ENCODE measurements at regions not wholly inside any gene's neighbourhood (a gene's known extent, or its start where the extent isn't known, plus 50 kb on each side); places are given as distances from the start of the nearest gene placed in this dataset.

GRCh38 chr18:11518788-11519685, 90.4 kb upstream of the SLC35G4 start:
- ChIA-PET CTCF (ENCODE audit: partially characterized antibody) (interaction anchor here (0.7 to 1.7 kb wide), 6 partner anchors 13 to 68 kb away, joined by 3 to 4 read pairs (median 4); no protein-coding TSS in a partner anchor), POLR2A (ENCODE audit: partially characterized antibody) (no interaction called here)
- H3K4me3 ChIP-seq (ENCODE audit: low read length in 2 of 2): no peak overlapping the region
- H3K9me3 ChIP-seq (ENCODE audit: control insufficient read depth in 1 of 2, low read length in 2 of 2): no peaks in the 10 kb centered on the region
- H3K27me3 ChIP-seq (ENCODE audit: insufficient read depth, low read length): no peaks in the 10 kb centered on the region
- no peaks in the 10 kb centered on the region for H3K36me3 ChIP-seq (ENCODE audit: insufficient read depth, low read length)
- H3K9me3 Mint-ChIP-seq: no peaks in the 10 kb centered on the region
- no peaks in the 10 kb centered on the region for H3K36me3 Mint-ChIP-seq
- no peak overlapping the region for H3K27ac ChIP-seq (ENCODE audit: low read depth, low read length)
- intact Hi-C loops (cut with micrococcal nuclease): no loop called here
- no peak overlapping the region for H3K27ac Mint-ChIP-seq
- no peaks in the 10 kb centered on the region for H3K4me1 Mint-ChIP-seq
- H3K27me3 Mint-ChIP-seq: peaks cover 4 to 6% of the 10 kb centered on the region in 2 donors
- peak in 3 of 5 donors; percentile 5 to 10 (median 7) for DNase-seq
- H3K4me3 Mint-ChIP-seq: no peak overlapping the region
- H3K4me1 ChIP-seq (ENCODE audit: insufficient read depth, low read length): no peaks in the 10 kb centered on the region

GRCh38 chr18:11517704-11518103, 91.7 kb upstream of the SLC35G4 start:
- H3K9me3 ChIP-seq (ENCODE audit: control insufficient read depth in 1 of 2, low read length in 2 of 2): no peaks in the 10 kb centered on the region
- DNase-seq: no peak
- no peak overlapping the region for H3K27ac ChIP-seq (ENCODE audit: low read depth, low read length)
- no peak overlapping the region for H3K4me3 ChIP-seq (ENCODE audit: low read length in 2 of 2)
- Mint-ChIP-seq H3K27ac (no peak overlapping the region), H3K36me3 (no peaks in the 10 kb centered on the region), H3K27me3 (peaks cover 1 to 4% of the 10 kb centered on the region in 2 donors), H3K4me3 (no peak overlapping the region), H3K4me1 (no peaks in the 10 kb centered on the region), H3K9me3 (no peaks in the 10 kb centered on the region)
- POLR2A ChIA-PET (ENCODE audit: partially characterized antibody): no interaction called here
- H3K27me3 ChIP-seq (ENCODE audit: insufficient read depth, low read length): no peaks in the 10 kb centered on the region
- intact Hi-C loops (cut with micrococcal nuclease): no loop called here
- CTCF ChIA-PET (ENCODE audit: partially characterized antibody): interaction anchor here (1.0 to 1.7 kb wide), 2 partner anchors 63 to 69 kb away, joined by 4 read pairs; no protein-coding TSS in a partner anchor
- no peaks in the 10 kb centered on the region for H3K4me1 ChIP-seq (ENCODE audit: insufficient read depth, low read length)
- H3K36me3 ChIP-seq (ENCODE audit: insufficient read depth, low read length): no peaks in the 10 kb centered on the region

GRCh38 chr18:11516751-11517503, 92.5 kb upstream of the SLC35G4 start:
- no peak overlapping the region for H3K27ac ChIP-seq (ENCODE audit: low read depth, low read length)
- H3K27me3 ChIP-seq (ENCODE audit: insufficient read depth, low read length): no peaks in the 10 kb centered on the region
- CTCF ChIA-PET (ENCODE audit: partially characterized antibody): no interaction called here
- no peak overlapping the region for H3K27ac Mint-ChIP-seq
- H3K4me3 Mint-ChIP-seq: no peak overlapping the region
- H3K4me1 ChIP-seq (ENCODE audit: insufficient read depth, low read length): no peaks in the 10 kb centered on the region
- H3K36me3 ChIP-seq (ENCODE audit: insufficient read depth, low read length): no peaks in the 10 kb centered on the region
- H3K36me3 Mint-ChIP-seq: no peaks in the 10 kb centered on the region
- H3K9me3 Mint-ChIP-seq: no peaks in the 10 kb centered on the region
- POLR2A ChIA-PET (ENCODE audit: partially characterized antibody): no interaction called here
- no peaks in the 10 kb centered on the region for H3K9me3 ChIP-seq (ENCODE audit: control insufficient read depth in 1 of 2, low read length in 2 of 2)
- H3K27me3 Mint-ChIP-seq: peaks cover 1 to 4% of the 10 kb centered on the region in 2 donors
- H3K4me1 Mint-ChIP-seq: no peaks in the 10 kb centered on the region
- intact Hi-C loops (cut with micrococcal nuclease): no loop called here
- no peak for DNase-seq
- H3K4me3 ChIP-seq (ENCODE audit: low read length in 2 of 2): no peak overlapping the region

DNA sequence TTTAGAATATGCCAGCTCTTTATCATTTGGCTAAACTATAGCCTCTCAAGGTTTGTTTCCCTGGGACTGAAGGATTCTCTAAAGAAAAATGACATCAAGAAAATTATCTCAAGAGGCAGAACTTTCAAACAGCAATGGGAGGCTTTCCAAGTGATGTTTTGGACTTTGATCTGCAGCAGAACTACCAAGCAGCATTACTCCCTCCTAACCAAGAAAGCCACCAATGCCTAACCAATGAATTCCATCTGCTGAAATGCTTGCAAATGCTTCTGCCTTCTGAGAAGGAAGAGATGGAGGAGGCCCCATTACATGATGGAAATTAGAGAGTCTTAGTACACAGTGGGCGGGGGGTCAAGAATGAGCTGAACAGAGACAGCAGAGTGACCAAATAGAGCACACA, 95.1 kb upstream of the SLC35G4 start:
- Mint-ChIP-seq H3K4me3 (no peak overlapping the region), H3K9me3 (no peaks in the 10 kb centered on the region), H3K27me3 (peaks cover 1 to 2% of the 10 kb centered on the region in 2 donors), H3K27ac (no peak overlapping the region), H3K4me1 (peaks cover 0 to 4% (median 0%) of the 10 kb centered on the region in 4 donors), H3K36me3 (no peaks in the 10 kb centered on the region)
- Histone ChIP-seq H3K27ac (ENCODE audit: low read depth, low read length) (no peak overlapping the region), H3K36me3 (ENCODE audit: insufficient read depth, low read length) (no peaks in the 10 kb centered on the region), H3K4me3 (ENCODE audit: low read length in 2 of 2) (no peak overlapping the region), H3K9me3 (ENCODE audit: control insufficient read depth in 1 of 2, low read length in 2 of 2) (no peaks in the 10 kb centered on the region), H3K4me1 (ENCODE audit: insufficient read depth, low read length) (no peaks in the 10 kb centered on the region), H3K27me3 (ENCODE audit: insufficient read depth, low read length) (no peaks in the 10 kb centered on the region)
- POLR2A ChIA-PET (ENCODE audit: partially characterized antibody): no interaction called here
- DNase-seq: no peak
- intact Hi-C loops (cut with micrococcal nuclease): no loop called here
- CTCF ChIA-PET (ENCODE audit: partially characterized antibody): no interaction called here

DNA sequence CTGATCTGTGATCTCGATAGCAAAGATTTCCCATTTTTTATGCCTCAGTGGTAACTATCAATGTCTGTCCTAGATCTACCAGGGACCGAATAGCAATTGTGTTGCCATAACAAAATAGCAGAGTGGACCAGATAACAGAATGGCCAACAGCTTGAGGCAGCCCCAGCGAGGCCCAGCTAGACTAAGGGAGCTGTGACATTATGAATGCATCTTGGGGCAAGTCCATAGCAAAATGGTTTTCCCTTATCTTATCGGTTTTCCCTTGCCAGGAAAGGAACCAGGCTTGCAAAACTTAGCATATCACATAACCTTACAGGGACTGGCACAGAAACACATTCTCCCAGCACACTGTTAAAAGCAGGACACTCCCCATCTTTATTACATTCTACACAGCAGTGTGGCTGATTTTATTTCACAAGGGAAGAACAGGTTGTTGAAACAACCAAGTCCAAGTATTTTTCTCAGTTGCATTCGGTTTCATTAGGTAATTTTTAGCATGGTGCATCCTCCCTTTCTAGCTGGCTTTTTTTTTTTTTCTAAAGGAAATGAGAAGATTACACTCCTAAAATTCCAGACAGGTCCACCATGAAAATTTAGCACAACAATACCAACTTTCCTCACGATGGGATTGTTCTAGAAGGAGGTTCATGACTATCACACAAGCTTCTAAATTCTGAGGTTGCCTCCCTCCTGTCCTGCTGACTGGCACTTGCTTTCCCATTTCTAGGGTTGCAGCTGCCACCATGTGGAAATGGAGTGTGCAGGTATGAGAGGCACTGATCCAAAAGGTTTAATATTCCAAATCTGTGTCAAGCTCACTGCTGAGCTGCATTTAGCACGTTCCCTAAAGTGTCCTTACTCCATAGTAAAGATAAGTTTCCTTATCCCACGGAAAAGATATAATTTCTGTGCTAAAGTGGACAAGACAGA, 97.0 kb upstream of the SLC35G4 start:
- Histone ChIP-seq H3K4me1 (ENCODE audit: insufficient read depth, low read length) (no peaks in the 10 kb centered on the region), H3K27ac (ENCODE audit: low read depth, low read length) (no peak overlapping the region), H3K36me3 (ENCODE audit: insufficient read depth, low read length) (no peaks in the 10 kb centered on the region), H3K27me3 (ENCODE audit: insufficient read depth, low read length) (no peaks in the 10 kb centered on the region), H3K9me3 (ENCODE audit: control insufficient read depth in 1 of 2, low read length in 2 of 2) (no peaks in the 10 kb centered on the region), H3K4me3 (ENCODE audit: low read length in 2 of 2) (no peak overlapping the region)
- DNase-seq: no peak
- POLR2A ChIA-PET (ENCODE audit: partially characterized antibody): no interaction called here
- CTCF ChIA-PET (ENCODE audit: partially characterized antibody): interaction anchor here (0.6 kb wide), 1 partner anchor 416 kb away, joined by 3 read pairs; no protein-coding TSS in a partner anchor
- Mint-ChIP-seq H3K4me3 (peak overlapping the region in 1 of 8 donors; percentile 12), H3K27me3 (peaks cover 1 to 2% of the 10 kb centered on the region in 2 donors), H3K4me1 (peaks cover 0 to 4% (median 0%) of the 10 kb centered on the region in 4 donors), H3K9me3 (no peaks in the 10 kb centered on the region), H3K27ac (no peak overlapping the region), H3K36me3 (no peaks in the 10 kb centered on the region)
- intact Hi-C loops (cut with micrococcal nuclease): no loop called here

DNA sequence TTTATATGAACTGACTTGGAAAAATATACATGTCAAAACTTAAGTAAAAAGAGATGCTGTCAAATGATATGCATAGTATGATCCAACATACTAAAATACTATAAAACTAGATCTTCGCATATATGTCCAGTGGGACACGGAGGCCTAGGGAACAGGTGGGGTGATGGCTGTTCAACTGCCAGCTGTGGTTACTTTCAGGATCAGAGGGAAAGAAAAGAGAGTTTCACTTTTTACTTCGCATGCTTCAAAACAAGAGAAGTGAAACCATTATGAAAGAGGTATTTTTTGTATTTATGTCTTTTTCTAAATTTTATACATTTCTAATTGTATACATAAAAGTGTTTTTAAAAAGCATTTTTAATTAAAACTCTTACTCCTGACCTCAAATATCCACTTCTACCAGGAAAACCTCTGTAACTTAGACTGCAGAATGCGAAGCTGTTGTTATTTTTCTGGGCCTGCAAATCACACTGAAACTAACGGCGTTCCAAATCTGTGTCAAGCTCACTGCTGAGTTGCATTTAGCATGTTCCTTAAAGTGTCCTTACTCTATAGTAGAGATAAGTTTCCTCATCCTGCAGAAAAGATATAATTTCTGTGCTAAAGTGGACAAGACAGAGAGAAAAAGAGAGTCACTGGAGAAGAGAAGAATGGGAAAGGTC, 97.8 kb upstream of the SLC35G4 start:
- DNase-seq: no peak
- Histone ChIP-seq H3K4me1 (ENCODE audit: insufficient read depth, low read length) (no peaks in the 10 kb centered on the region), H3K4me3 (ENCODE audit: low read length in 2 of 2) (no peak overlapping the region), H3K27ac (ENCODE audit: low read depth, low read length) (no peak overlapping the region), H3K36me3 (ENCODE audit: insufficient read depth, low read length) (no peaks in the 10 kb centered on the region), H3K9me3 (ENCODE audit: control insufficient read depth in 1 of 2, low read length in 2 of 2) (no peaks in the 10 kb centered on the region), H3K27me3 (ENCODE audit: insufficient read depth, low read length) (no peaks in the 10 kb centered on the region)
- POLR2A ChIA-PET (ENCODE audit: partially characterized antibody): no interaction called here
- Mint-ChIP-seq H3K9me3 (no peaks in the 10 kb centered on the region), H3K4me1 (peaks cover 0 to 4% (median 0%) of the 10 kb centered on the region in 4 donors), H3K27ac (no peak overlapping the region), H3K36me3 (no peaks in the 10 kb centered on the region), H3K27me3 (peaks cover 1 to 2% of the 10 kb centered on the region in 2 donors), H3K4me3 (peak overlapping the region in 2 of 8 donors; percentile 11 to 24)
- CTCF ChIA-PET (ENCODE audit: partially characterized antibody): no interaction called here
- intact Hi-C loops (cut with micrococcal nuclease): no loop called here

Data from CD4-positive, alpha-beta memory T cell (primary cell).